ENCODE measurements at regions not wholly inside any gene's neighbourhood (a gene's known extent, or its start where the extent isn't known, plus 50 kb on each side); places are given as distances from the start of the nearest gene placed in this dataset.

GRCh38 chr10:4652111-4653010 lies 173.6 kb upstream of the AKR1E2 start:
- no peak overlapping the region for H3K4me3 ChIP-seq (ENCODE audit: low read depth, low read length)
- DNase-seq (ENCODE audit: low read depth) = peak; percentile 40
- TF ChIP-seq CTCF (conservative IDR thresholded peaks at IDR 0.05; ENCODE audit: low read depth, low read length) = no peak

- no peak for DNase-seq (ENCODE audit: low read depth)
- no peak overlapping the region for H3K4me3 ChIP-seq (ENCODE audit: low read depth, low read length)
- no peak for TF ChIP-seq CTCF (conservative IDR thresholded peaks at IDR 0.05; ENCODE audit: low read depth, low read length)
Observed at GRCh38 chr10:4651404-4652037, 174.5 kb upstream of the AKR1E2 start.

- peak; percentile 86 for DNase-seq (ENCODE audit: low read depth)
Observed at GRCh38 chr10:4650582-4650981, 175.4 kb upstream of the AKR1E2 start.

GRCh38 chr10:4649886-4650508 lies 176.0 kb upstream of the AKR1E2 start:
- DNase-seq (ENCODE audit: low read depth) = peak; percentile 65
- no peak overlapping the region for H3K4me3 ChIP-seq (ENCODE audit: low read depth, low read length)
- TF ChIP-seq CTCF (conservative IDR thresholded peaks at IDR 0.05; ENCODE audit: low read depth, low read length) = no peak

More at GRCh38 chr10:4650582-4650981, 175.4 kb upstream of the AKR1E2 start:
- no peak overlapping the region for H3K4me3 ChIP-seq (ENCODE audit: low read depth, low read length)
- TF ChIP-seq CTCF (conservative IDR thresholded peaks at IDR 0.05; ENCODE audit: low read depth, low read length) = peak; percentile 40

GRCh38 chr10:4649471-4649870 lies 176.5 kb upstream of the AKR1E2 start:
- no peak for DNase-seq (ENCODE audit: low read depth)
- no peak overlapping the region for H3K4me3 ChIP-seq (ENCODE audit: low read depth, low read length)
- no peak for TF ChIP-seq CTCF (conservative IDR thresholded peaks at IDR 0.05; ENCODE audit: low read depth, low read length)

- no peak overlapping the region for H3K4me3 ChIP-seq (ENCODE audit: low read depth, low read length)
- TF ChIP-seq CTCF (conservative IDR thresholded peaks at IDR 0.05; ENCODE audit: low read depth, low read length) = no peak
- DNase-seq (ENCODE audit: low read depth) = peak; percentile 54
Observed at GRCh38 chr10:4648999-4649398, 177.0 kb upstream of the AKR1E2 start.
